ENCODE measurements at regions not wholly inside any gene's neighbourhood (a gene's known extent, or its start where the extent isn't known, plus 50 kb on each side); places are given as distances from the start of the nearest gene placed in this dataset.
"Not testable (repeated sequence)": the region's sequence is repeated elsewhere in the genome, so short reads cannot be mapped to it uniquely, and the experiment has no call there.

DNA sequence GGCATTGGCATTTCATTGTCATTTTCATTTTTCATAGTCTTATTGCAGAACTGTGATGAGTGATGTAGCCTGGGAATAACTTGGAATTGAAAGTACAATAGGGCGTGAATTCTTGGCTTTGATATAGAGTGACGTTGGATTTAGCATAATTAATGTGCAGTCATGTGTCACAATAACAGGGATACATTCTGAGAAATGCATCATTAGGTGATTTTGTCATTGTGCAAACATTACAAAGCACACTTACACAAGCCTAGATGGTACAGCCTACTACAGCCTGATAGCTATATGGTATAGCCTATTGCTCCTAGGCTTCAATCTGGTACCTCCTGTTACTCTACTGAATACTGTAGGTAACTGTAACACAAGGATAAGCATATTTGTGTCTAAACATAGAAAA is 300.8 kb downstream of the DTHD1 start:
- H3K27ac ChIP-seq, result no peak overlapping the region
- TF ChIP-seq, protein P1, sequence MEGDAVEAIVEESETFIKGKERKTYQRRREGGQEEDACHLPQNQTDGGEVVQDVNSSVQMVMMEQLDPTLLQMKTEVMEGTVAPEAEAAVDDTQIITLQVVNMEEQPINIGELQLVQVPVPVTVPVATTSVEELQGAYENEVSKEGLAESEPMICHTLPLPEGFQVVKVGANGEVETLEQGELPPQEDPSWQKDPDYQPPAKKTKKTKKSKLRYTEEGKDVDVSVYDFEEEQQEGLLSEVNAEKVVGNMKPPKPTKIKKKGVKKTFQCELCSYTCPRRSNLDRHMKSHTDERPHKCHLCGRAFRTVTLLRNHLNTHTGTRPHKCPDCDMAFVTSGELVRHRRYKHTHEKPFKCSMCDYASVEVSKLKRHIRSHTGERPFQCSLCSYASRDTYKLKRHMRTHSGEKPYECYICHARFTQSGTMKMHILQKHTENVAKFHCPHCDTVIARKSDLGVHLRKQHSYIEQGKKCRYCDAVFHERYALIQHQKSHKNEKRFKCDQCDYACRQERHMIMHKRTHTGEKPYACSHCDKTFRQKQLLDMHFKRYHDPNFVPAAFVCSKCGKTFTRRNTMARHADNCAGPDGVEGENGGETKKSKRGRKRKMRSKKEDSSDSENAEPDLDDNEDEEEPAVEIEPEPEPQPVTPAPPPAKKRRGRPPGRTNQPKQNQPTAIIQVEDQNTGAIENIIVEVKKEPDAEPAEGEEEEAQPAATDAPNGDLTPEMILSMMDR (conservative IDR thresholded peaks at IDR 0.05), result no peak

DNA sequence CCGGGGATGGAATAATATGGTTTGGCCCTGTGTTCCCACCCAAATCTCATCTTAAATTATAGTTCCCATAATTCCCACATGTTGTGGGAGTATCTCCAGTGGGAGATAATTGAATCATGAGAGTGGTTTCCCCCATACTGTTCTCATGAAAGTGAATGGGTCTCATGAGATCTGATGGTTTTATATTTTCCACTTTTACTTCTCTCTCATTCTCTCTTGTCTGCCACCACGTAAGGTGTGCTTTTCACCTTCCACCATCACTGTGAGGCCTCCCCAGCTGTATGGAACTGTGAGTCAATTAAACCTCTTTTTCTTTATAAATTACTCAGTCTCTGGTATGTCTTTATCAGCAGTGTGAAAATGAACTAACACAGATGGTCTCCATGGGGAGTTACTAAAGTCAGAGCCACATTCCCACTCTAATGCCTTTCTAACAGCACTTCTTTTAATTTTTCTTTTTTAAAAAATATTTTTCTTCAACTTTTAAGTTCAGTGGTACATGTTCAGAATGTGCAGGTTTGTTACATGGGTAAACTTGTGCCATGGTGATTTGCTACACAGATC is 306.6 kb downstream of the DTHD1 start:
- H3K27ac ChIP-seq, result no peak overlapping the region
- TF ChIP-seq, protein P1 (conservative IDR thresholded peaks at IDR 0.05), result no peak

DNA sequence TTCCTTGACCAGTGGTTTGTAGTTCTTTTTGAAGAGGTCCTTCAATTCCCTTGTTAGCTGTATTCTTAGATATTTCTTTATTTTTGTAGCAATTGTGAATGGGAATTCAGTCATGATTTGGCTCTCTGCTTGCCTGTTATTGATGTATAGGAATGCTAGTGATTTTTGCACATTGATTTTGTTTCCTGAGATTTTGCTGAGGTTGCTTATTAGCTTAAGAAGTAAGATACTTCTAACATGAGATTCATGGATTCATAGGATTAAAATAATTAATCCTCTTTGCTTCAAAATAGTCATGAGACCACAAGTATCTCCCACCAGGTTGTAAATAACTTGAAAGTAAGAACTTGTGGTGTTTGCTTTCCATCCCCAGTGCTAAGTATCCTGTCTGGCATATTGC is 308.9 kb downstream of the DTHD1 start:
- H3K27ac ChIP-seq, result no peak overlapping the region
- TF ChIP-seq, protein P1 (conservative IDR thresholded peaks at IDR 0.05), result no peak

DNA sequence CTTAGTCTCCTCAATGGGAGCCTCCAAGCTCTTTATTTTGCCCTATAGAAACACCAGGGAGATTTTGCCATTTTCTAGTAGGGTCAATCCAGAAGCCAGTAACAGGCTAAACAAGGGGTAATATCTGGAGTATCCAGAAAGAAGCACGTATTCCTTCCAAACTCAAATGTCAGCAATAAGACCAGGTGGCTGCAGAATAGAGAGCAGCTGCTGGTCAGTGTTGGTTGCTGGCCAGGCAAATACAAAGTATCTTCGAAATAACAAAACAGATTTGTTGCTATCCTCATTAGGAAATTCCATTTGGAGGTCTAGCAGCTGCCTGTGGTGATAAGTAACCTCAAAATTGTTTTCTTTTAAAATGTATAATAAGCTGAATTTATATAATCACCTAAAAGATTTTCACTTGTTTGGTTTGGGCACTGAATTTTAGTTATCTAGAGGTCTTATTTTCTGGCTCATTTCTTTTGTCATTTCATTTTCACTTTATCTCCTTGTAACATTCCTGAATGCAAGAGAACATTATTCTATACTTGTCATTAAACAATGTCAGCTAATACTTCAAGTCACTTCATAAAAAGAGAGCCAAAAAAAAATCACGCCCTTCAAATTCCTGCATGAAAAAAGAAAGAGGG is 320.6 kb downstream of the DTHD1 start:
- TF ChIP-seq, protein P1 (conservative IDR thresholded peaks at IDR 0.05), result no peak
- H3K27ac ChIP-seq, result no peak overlapping the region

DNA sequence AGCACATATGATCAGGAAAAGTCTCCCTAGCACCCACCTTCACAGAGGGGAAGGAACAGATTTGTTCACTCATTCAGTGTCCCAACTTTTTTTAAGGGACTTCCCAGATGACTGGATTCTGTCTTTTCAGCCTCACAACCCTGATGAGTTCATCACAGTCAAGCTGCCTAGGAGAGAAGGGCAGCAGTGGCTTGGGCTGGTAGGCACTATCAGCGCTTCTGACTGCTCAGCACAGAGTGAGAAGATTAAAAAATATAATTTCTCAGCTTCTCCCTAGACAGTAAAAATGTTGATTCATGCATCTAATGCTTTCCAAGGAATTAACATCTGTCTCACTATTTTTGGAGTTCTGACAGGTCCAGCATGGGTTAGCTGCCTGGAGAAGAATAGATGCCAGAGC is 328.2 kb downstream of the DTHD1 start:
- no peak overlapping the region for H3K27ac ChIP-seq
- TF ChIP-seq, protein P1 (conservative IDR thresholded peaks at IDR 0.05), result no peak

DNA sequence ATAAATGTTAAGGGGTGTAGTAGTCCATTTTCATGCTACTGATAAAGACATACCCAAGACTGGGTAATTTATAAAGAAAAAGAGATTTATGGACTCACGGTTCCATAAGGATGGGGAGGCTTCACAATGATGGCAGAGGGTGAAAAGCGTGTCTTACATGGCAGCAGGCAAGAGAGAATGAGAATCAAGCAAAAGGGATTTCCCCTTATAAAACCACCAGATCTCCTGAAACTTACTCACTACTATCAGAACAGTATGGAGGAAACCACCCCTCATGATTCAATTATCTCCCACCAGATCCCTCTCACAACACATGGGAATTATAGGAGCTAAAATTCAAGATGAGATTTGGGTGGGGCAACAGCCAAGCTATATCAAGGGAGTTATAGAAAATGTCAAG is 329.2 kb downstream of the DTHD1 start:
- TF ChIP-seq, protein P1 (conservative IDR thresholded peaks at IDR 0.05), result no peak

DNA sequence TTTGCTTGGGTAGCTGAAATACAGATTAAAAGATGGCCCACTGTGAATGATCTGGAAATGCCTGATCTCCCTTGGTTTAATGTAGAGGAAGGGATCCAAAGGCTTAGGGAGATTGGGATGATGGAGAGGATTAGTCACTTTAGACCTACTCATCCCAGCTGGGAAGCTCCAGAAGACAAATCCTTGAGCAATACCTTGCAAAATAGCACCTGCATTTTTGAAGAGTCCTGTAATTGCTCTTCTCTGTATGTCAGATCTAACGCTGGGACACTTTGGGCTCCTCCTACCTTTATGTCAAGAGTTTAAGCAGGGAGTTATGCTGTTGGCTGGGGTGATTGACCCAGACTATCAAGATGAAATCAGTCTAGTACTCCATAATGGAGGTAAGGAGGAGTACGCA is 331.7 kb downstream of the DTHD1 start:
- H3K27ac ChIP-seq, result not testable (repeated sequence)

More for the DNA sequence above, 329.2 kb downstream of the DTHD1 start:
- no peak overlapping the region for H3K27ac ChIP-seq

DNA sequence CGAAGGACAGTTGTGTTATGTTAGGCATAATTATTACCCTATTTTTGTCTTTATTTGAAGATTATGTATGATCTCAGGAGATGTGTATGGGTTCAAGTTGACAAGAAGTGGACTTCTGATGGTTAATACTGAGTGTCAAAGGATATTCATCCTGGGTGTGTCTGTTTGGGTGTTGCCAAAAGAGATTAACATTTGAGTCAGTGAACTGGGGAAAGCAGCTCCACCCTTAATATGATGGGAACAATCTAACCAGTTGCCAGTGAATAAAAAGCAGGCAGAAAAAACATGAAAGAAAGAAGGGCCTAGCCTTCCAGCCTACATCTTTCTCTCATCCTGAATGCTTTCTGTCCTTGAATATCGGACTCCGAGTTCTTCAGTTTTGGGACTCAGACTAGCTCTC is 332.6 kb downstream of the DTHD1 start:
- H3K27ac ChIP-seq, result no peak overlapping the region
- TF ChIP-seq, protein P1 (conservative IDR thresholded peaks at IDR 0.05), result no peak

Data from VCaP (cell line).